ENCODE measurements at regions not wholly inside any gene's neighbourhood (a gene's known extent, or its start where the extent isn't known, plus 50 kb on each side); places are given as distances from the start of the nearest gene placed in this dataset.

DNA sequence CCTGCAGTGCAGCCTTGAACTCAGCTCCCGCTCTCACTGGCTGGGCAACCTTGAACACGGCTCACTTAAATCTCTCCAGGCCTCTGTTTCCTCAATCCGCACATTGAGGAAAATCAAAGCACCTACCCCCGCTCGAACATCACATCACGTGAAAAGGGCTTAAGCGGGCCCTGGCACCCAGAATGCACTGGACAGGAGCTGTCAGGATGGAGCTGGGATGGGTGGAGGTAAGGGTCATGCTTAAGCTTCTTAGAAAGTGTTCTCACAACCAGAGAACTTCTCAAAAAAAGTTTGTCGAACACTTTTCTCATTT is 55.7 kb upstream of the MGMT start:
- DNase-seq, result no peak

DNA sequence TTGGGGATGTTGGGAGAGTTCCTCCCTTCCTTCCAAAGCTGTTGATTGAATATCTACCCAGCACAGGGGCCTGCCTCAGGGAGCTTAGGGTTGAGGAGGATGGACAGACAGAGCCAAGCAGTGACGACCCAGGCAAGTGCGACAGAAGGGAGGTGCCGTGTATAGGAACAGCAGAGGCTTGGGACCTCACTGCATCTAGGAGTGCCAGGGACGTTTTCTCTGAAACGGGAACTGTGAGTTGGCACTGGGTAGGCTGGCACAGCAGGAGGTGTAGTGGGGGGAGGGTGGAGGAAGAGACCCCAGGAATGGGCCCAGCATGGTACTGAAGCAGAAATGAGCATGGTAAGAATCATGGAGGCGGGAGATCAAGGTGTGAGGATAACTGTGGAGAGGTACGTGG is 55.3 kb upstream of the MGMT start:
- DNase-seq, result no peak

- DNase-seq, result no peak
Observed at GRCh38 chr10:129413024-129413423, 54.0 kb upstream of the MGMT start.

- no peak for DNase-seq
Observed at GRCh38 chr10:129415215-129416140, 51.6 kb upstream of the MGMT start.

- DNase-seq, result no peak
Observed at GRCh38 chr10:129416155-129416554, 50.9 kb upstream of the MGMT start.

- DNase-seq, result no peak
Observed at GRCh38 chr10:129416956-129417765, 49.9 kb upstream of the MGMT start.
